Heart right ventricle (tissue), 16 donors: ENCODE measurements at regions not wholly inside any gene's neighbourhood (a gene's known extent, or its start where the extent isn't known, plus 50 kb on each side); places are given as distances from the start of the nearest gene placed in this dataset.

Source experiments
- ATAC-seq, 8 donors: fragments of 200-7000 bp; cut with Tn5 transposase; one replicate each; pipeline ENCODE4 v1.9.1; 2020; ENCODE audit warnings: mild to moderate bottlenecking in 8 of 8, moderate library complexity in 8 of 8, moderate number of reproducible peaks in 1 of 8
- DNase-seq, 2 donors: peaks; one replicate each; pipeline ENCODE4 v3.0.0-alpha.2; 2020
- H3K27ac ChIP-seq, 10 donors: fragments of 200-600 bp; sonication (generic) in 2 of 10; one replicate each; pipeline versions ENCODE4 v1.5.0 to v1.8.0; 2020 to 2022; ENCODE audit warnings: mild to moderate bottlenecking in 3 of 10
- H3K27me3 ChIP-seq, 7 donors: fragments of 200-600 bp; one replicate each; pipeline ENCODE4 v1.8.0; 2021 to 2022; ENCODE audit warnings: mild to moderate bottlenecking in 2 of 7
- H3K36me3 ChIP-seq, 9 donors: fragments of 200-600 bp; sonication (generic) in 1 of 9; one replicate each; pipeline versions ENCODE4 v1.5.0 to v1.8.0; 2020 to 2022; ENCODE audit warnings: mild to moderate bottlenecking in 2 of 9
- H3K4me1 ChIP-seq, 9 donors: fragments of 200-600 bp; sonication (generic) in 1 of 9; one replicate each; pipeline versions ENCODE4 v1.5.0 to v1.8.0; 2020 to 2022; ENCODE audit warnings: mild to moderate bottlenecking in 4 of 9
- H3K4me3 ChIP-seq, 10 donors: fragments of 200-600 bp; sonication (generic) in 2 of 10; one replicate each; pipeline versions ENCODE4 v1.5.0 to v1.8.0; 2020 to 2022; ENCODE audit warnings: mild to moderate bottlenecking in 7 of 10, moderate library complexity in 2 of 10
- H3K9me3 ChIP-seq, 11 donors: fragments of 200-600 bp in 10 of 11; sonication (generic) in 2 of 11; one replicate each; pipeline versions ENCODE4 v1.5.0 to v1.8.0; 2013 to 2022; ENCODE audit warnings: mild to moderate bottlenecking in 2 of 11, control low read depth in 1 of 11, moderate library complexity in 1 of 11
- CTCF ChIP-seq, 9 donors: fragments of 200-600 bp; sonication (generic) in 2 of 9; IDR thresholded peaks; one replicate each; pipeline versions ENCODE4 v1.5.0 to v1.8.0; 2021 to 2022; ENCODE audit warnings: antibody characterized with exemption in 9 of 9, mild to moderate bottlenecking in 5 of 9, moderate library complexity in 1 of 9
- WGBS, 2 donors: extraction: QIAGEN DNeasy Blood & Tissue Kit; methylation state at CpG; one replicate each; pipeline ENCODE4 v1.1.7; 2013; ENCODE audit warnings: inconsistent platforms in 1 of 2; 5-methylcytosine and 5-hydroxymethylcytosine counted together
- intact Hi-C, 10 donors: fragments of 100-400 bp; cut with DNase I; formaldehyde crosslinking; loops; one replicate each; pipeline versions ENCODE4 v1.11.1 to v1.14.2; 2022
- donor health status: Arrhythmogenic right ventricular cardiomyopathy.
- donor health status: ischemic (EF 13 %, LVEDD 7.1; RV severe dilation, severe dysfunction).
- donor health status: healthy with polysubstance abuse.
- donor health status: DM: no; HTN: yes; CAD: no.
- donor health status: DM: no; HTN: no; CAD: no.
- donor health status: ischemic (EF 25% LVEDD 6.9; RV normal size, moderate dysfunction).
- donor health status: ischemic (EF 25% LVEDD 5.7; RV mildly dilated, moderate dysfunction).
- donor health status: healthy.
- donor health status: DM: yes; HTN: yes; CAD: no.
- donor health status: Ischemic cardiomyopathy.
- donor health status: ischemic (EF 35%, LVEDD 5.7; RV mildly dilated, moderate dysfunction).
- donor health status: nonischemic (EF 11% LVEDD 7.7; RV severe dilation, severe dysfunction).
- donor health status: DM: yes; HTN: yes; CAD: no.
- donor health status: PGD.
- donor health status: ischemic (EF 29% LVEDD 5.4; RV normal size, mild dysfunction).
- donor health status: nonischemic (EF 23%, LVEDD 6.1; RV moderate dilation, normal function).

GRCh38 chr14:83287300-83287699, 1753.6 kb upstream of the SEL1L start:
- intact Hi-C loops = loop anchor here in 1 of 10 donors (5.0 kb wide), 1 partner anchor 105 kb away; no protein-coding TSS in a partner anchor
- H3K4me1 ChIP-seq = no peaks in the 10 kb centered on the region
- no peak for TF ChIP-seq CTCF (IDR thresholded peaks at IDR 0.05)
- H3K9me3 ChIP-seq = no peaks in the 10 kb centered on the region
- no peak for DNase-seq
- no peaks in the 10 kb centered on the region for H3K27me3 ChIP-seq
- H3K27ac ChIP-seq = no peak overlapping the region
- WGBS, 2 donors = 83 to 90% methylated on average over 2 of the region's 2 CpGs
- no peak overlapping the region for H3K4me3 ChIP-seq
- no peaks in the 10 kb centered on the region for H3K36me3 ChIP-seq
- ATAC-seq = no peak

- DNase-seq = no peak
- intact Hi-C loops = loop anchor here in 1 of 10 donors (5.0 kb wide), 1 partner anchor 107 kb away; no protein-coding TSS in a partner anchor
- Histone ChIP-seq H3K9me3 (no peaks in the 10 kb centered on the region), H3K36me3 (no peaks in the 10 kb centered on the region), H3K27ac (no peak overlapping the region), H3K4me1 (no peaks in the 10 kb centered on the region), H3K4me3 (no peak overlapping the region), H3K27me3 (no peaks in the 10 kb centered on the region)
- no peak for TF ChIP-seq CTCF (IDR thresholded peaks at IDR 0.05)
- 76 to 79% methylated on average over 4 of the region's 4 CpGs for WGBS, 2 donors
- no peak for ATAC-seq
Measured at GRCh38 chr14:83289390-83289789, 1755.7 kb upstream of the SEL1L start.

- no peaks in the 10 kb centered on the region for H3K36me3 ChIP-seq
- no peak overlapping the region for H3K4me3 ChIP-seq
- intact Hi-C loops = loop anchor here in 1 of 10 donors (5.0 kb wide), 1 partner anchor 108 kb away; no protein-coding TSS in a partner anchor
- 88 to 95% methylated on average over 1 of the region's 1 CpG for WGBS, 2 donors
- no peak for TF ChIP-seq CTCF (IDR thresholded peaks at IDR 0.05)
- no peaks in the 10 kb centered on the region for H3K9me3 ChIP-seq
- no peaks in the 10 kb centered on the region for H3K27me3 ChIP-seq
- no peak overlapping the region for H3K27ac ChIP-seq
- DNase-seq (no peak), ATAC-seq (no peak)
- no peaks in the 10 kb centered on the region for H3K4me1 ChIP-seq
Measured at GRCh38 chr14:83289896-83290295, 1756.2 kb upstream of the SEL1L start.

GRCh38 chr14:83290447-83290846, 1756.8 kb upstream of the SEL1L start:
- Histone ChIP-seq H3K27me3 (no peaks in the 10 kb centered on the region), H3K4me1 (no peaks in the 10 kb centered on the region), H3K9me3 (no peaks in the 10 kb centered on the region), H3K27ac (no peak overlapping the region), H3K36me3 (no peaks in the 10 kb centered on the region), H3K4me3 (no peak overlapping the region)
- ATAC-seq (no peak), DNase-seq (no peak)
- TF ChIP-seq CTCF (IDR thresholded peaks at IDR 0.05) = no peak
- intact Hi-C loops = no loop called here
